GM18868 (cell line): ENCODE measurements at regions not wholly inside any gene's neighbourhood (a gene's known extent, or its start where the extent isn't known, plus 50 kb on each side); places are given as distances from the start of the nearest gene placed in this dataset.
"Not testable (repeated sequence)": the region's sequence is repeated elsewhere in the genome, so short reads cannot be mapped to it uniquely, and the experiment has no call there.

Experiments used
- ATAC-seq: cut with Tn5 transposase; IDR thresholded peaks from one replicate; pipeline ENCODE4 v1.9.1; 2021; ENCODE audit warnings: mild to moderate bottlenecking, moderate library complexity; ENCODE audit not compliant: unreplicated experiment

GRCh38 chr1:79549201-79549600, 542.7 kb upstream of the ADGRL4 start:
- ATAC-seq = no peak

- ATAC-seq = no peak
These were observed 541.0 kb upstream of the ADGRL4 start for GRCh38 chr1:79547514-79547913.

DNA sequence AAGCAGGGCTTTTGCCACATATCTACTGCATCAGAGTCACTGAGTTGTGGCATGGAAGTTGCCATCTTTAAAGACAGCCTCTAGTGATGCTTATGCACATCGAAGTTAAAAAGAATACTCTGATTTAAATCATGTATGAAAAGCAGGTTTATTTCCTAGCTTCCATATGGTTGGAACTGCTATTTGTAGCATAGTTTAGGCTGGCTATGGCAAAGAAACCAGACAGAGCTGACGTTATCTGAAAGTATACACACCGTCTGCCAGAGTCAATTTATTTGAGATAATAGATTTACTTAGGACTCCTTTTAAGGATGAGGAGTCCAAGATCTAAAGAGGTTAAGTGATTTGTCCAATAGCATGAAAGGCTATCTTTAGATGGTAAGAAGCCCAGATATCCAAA, 536.9 kb upstream of the ADGRL4 start:
- ATAC-seq = no peak

- no peak for ATAC-seq
These were observed 532.5 kb upstream of the ADGRL4 start for GRCh38 chr1:79539001-79539400.

DNA sequence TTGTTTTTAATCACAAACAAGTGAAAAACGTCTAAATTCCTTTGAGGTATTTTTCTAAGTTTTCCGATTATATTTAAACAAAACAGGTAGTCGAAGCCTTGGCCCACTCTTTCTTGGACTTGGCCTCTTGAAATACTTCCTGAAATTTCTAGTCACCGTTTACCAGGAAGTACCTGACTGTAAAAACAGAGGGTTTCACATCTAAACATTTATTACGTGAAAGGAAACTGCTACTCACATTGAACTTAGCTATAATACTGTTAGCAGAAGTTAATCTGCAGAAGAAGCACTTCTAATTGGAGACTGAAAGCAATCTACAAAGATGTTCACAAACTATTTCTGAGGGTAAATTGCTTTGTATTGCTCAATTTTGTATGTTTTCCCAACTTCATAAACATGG, 526.0 kb upstream of the ADGRL4 start:
- no peak for ATAC-seq

GRCh38 chr1:79531790-79532189, 525.3 kb upstream of the ADGRL4 start:
- no peak for ATAC-seq

DNA sequence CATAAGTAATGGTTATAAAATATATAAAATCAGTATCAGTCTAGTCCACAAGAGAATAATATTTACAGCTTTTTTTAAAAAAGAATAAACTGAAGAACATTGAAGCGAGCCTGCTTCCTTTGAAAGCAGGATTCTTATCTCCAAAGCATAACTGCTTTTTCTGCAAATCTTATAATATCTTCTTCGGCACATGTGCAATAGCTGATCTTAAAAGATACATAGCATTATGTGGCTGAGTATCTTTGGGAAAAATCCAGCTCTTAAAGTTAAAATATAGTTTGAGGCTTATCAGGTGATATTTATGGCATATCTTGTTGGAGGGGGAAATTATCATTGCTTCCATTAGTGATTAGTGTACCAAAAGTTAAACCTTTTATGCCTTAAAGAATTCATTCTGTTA, 523.9 kb upstream of the ADGRL4 start:
- no peak for ATAC-seq

- no peak for ATAC-seq
These were observed 523.5 kb upstream of the ADGRL4 start for GRCh38 chr1:79530055-79530454.

DNA sequence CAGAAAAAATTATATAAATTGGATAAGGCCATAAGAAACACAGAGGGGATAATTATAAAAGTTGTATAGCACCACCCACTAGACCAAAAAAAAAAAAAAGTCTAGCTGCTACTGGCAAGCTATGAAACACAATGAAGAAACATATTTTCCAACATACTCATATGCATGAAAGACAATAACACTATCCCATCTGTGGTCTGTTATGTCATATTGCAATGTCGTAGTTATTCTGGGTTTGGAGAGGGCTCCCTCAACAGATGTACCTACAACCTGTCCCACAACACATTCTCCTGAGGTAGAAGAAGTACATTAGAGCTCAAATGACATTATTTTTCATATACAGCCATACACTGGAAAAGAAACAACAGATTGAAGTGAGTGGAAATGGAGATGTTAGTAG, 517.6 kb upstream of the ADGRL4 start:
- no peak for ATAC-seq

DNA sequence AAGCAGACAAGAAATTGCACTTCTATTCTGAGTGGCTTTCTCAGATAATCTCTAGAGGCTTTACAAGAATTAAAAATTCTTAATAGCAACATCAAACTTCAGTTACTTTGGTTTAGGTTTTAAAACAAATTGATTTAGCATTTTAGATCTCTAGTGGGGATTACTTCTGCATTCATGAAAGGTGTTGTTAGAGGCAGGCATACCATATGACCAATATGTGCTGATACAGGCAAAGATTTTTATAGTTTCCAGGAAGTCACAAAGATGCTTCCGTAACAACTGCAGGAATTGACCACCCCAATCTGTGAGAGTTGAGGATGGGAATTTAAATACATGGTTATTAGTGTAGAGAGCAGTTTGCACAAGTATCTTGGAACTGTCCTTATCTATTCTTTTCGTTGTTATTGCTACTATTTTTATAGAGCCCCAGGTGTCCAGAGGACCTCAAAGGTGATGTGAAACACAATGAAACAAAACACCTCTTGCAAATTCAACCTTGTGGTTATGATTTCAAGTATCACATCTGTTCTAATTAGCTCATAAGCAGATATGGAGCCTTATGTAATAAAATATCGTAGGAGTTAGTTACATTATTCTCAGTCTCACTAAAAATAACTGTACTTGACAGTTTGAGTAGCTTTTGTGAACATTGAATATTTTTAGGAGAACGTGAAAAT, 512.7 kb upstream of the ADGRL4 start:
- no peak for ATAC-seq

GRCh38 chr1:79517470-79518224, 511.1 kb upstream of the ADGRL4 start:
- no peak for ATAC-seq

DNA sequence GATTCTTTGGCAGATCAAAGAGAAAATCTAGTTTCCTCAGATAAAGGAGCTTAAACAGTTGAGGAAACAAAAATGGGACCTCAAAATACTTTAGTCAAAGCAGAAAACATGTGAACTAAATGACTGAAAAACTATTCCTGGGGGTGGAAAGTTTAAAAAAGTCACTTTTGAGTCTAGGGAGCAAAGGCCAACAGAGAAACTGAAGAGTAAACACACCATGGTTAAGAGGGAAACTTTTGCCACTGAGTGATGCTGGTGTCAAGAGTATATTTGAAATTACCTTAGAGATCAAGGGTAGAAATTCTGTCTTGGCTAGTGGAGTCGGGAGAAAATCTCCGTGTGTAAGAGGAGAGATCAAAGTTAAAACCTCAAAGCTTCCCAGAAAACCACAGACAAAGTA, 501.2 kb upstream of the ADGRL4 start:
- no peak for ATAC-seq

DNA sequence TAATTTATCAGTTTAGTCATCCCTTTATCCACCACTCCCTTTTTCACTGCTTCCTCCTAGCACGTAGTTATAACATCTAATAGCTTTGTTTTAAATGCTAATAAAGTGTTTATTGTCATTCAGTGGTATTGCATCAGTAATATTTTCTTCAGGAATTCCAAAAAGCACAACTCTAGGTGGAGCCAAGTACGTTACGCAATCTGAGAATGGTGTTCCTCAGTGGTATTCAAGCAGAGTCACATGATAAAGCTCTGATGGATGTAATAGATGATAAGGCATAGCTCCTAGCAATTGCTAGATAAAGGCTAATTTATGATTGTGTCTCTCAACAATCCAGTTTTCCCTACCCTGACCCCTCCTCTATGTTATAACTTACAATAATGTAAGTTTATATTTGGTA, 494.6 kb upstream of the ADGRL4 start:
- ATAC-seq = no peak

DNA sequence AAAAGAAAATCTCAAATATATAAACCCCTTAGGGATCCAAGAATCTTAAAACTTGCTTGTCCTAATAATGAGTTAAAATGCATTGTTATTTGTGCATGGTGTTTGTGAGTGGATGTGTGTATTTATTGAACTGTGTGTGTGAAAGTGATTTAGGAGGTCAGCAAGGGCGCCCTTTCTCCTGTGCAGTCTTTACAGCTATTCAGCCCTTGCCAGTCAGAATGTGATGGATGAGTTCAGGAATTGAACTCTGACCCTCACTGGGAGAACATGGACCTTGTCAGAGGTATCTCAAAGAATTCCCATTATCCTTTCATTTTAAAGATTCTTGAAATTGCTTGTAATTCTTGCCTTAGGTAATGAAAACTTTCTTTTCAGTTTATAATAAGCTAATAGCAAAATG, 493.0 kb upstream of the ADGRL4 start:
- no peak for ATAC-seq

- ATAC-seq = peak; percentile 87
These were observed 490.8 kb upstream of the ADGRL4 start for GRCh38 chr1:79497193-79497773.

GRCh38 chr1:79496129-79496528, 489.6 kb upstream of the ADGRL4 start:
- no peak for ATAC-seq

DNA sequence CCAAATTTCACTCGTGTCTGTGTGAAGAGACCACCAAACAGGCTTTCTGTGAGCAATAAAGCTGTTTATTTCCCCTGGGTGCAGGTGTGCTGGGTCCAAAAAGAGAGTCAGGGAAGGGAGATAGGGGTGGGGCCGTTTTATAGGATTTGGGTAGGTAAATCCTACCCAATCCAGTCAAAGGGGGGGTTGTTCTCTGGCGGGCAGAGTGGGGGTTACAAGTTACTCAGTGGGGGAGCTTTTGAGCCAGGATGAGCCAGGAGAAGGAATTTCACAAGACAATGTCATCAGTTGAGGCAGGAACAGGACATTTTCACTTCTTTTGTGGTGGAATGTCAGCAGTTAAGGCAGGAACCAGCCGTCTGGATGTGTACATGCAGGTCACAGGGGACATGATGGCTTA, 487.2 kb upstream of the ADGRL4 start:
- ATAC-seq = not testable (repeated sequence)

GRCh38 chr1:79488572-79489121, 482.1 kb upstream of the ADGRL4 start:
- ATAC-seq = not testable (repeated sequence)

DNA sequence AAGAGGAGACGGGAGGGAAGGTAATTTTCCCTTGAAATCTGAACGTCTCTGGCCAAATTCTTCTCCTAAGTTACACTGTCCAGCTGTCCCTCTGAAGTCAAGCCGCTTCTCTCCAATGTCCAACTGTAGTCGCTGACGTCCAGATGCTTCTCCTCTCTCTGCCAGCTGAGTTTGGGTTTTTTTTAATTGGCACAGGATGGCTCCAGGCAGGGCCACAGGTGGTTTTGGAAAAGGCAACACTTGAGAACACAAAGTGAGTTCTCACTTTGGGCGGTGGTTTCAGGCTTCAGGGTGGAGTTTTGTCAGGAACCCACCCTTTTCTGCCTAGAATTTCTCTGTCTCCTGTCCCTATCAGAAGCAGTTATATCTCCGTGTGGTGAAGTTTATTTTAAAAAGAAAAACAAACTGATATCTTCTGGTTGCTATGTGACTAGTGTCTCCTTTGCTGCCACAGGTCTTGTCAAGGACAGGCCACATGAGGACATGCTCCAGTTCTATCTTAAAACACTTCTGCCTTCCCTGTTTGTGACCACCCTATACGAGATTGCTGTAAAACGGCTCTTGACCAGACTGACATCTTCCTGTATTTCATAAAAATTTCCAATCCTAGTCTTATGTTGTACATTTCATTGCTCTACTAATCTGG, 472.3 kb upstream of the ADGRL4 start:
- no peak for ATAC-seq

DNA sequence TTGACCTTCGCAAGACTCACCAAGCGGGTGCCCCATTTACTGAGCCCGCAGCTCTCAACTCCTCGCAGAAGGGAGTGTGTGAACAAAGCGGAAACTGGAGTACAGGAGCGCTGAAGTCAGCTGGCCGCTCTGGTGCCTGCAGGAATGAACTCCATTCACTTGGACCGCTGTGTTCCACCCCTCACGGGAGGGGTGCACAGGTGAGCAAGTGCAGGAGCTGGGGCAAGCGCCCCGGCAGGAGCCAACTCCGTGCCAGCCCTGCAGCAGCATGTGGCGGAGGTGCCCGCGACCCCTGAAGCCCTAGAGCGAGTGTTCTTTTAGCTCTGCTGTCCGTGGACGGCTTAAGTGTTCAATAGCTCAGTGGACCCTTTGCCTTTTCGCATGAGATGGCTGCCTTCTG, 471.6 kb upstream of the ADGRL4 start:
- ATAC-seq = no peak

DNA sequence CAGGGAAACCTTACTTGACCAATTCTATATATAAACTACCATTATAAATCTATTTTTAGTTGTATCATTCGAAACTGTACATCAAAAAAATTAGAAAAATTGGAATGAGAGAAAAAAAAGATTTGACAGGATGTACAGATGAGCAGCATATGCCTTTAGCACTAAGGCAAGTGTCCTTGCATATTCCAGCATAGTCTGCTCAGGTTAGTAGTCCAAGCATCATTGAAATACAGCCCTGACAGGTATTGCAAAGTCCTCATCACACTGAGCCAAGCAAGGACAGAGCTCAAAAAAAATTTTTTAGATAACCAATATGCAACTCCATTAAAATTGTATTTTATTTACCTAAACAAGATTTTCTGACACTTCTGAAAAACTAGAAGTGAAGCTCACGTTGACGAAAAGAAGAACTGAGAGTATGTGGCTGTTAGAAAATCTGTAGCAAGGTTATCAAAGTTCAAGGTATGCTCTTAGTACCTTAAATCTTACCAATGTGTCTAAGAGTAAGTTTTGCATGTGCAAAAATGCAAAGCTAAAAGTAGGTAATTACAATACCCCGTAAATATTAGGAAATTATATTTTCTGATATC, 465.6 kb upstream of the ADGRL4 start:
- peak; percentile 87 for ATAC-seq
